GM21423 (cell line): ENCODE measurements at regions not wholly inside any gene's neighbourhood (a gene's known extent, or its start where the extent isn't known, plus 50 kb on each side); places are given as distances from the start of the nearest gene placed in this dataset.
"Not testable (repeated sequence)": the region's sequence is repeated elsewhere in the genome, so short reads cannot be mapped to it uniquely, and the experiment has no call there.

Experiments
- ATAC-seq: cut with Tn5 transposase; IDR thresholded peaks from one replicate; pipeline ENCODE4 v1.9.1; 2021; ENCODE audit warnings: mild to moderate bottlenecking, moderate library complexity; ENCODE audit not compliant: unreplicated experiment

GRCh38 chr12:67484791-67485480 lies 163.6 kb upstream of the DYRK2 start:
- ATAC-seq = no peak

DNA sequence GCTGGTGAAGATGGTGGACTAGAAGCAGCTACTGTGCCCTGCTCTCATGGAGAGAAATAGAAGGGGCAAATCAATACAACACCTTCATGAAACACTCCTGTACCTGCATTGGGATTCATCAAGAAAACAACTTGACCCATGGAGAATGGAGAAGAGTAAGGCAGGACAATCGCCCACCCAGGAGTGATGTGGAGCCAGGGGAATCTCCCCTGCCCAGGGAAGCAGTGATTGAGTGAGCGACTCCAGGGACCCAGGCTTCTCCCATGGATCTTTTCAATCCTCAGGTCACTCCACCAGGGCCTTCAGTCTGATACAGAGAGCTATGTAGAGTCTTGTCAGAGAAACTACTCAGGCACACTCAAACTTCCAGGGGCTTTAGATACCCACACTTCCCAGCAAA lies 161.9 kb upstream of the DYRK2 start:
- ATAC-seq = no peak

DNA sequence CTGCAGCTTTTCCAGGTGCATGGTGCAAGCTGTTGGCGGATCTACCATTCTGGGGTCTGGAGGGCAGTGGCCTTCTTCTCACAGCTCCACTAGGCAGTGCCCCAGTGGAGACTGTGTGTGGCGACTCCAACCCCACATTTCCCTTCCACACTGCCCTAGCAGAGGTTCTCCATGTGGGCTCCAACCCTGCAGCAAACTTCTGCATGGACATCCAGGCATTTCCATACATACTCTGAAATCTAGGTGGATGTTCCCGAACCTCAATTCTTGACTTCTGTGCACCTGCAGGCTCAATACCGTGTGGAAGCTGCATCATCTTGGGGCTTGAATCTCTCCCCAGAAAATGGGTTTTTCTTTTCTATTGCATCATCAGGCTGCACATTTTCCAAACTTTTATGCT lies 160.2 kb upstream of the DYRK2 start:
- not testable (repeated sequence) for ATAC-seq

- ATAC-seq = no peak
Observed at GRCh38 chr12:67489007-67489406, 159.5 kb upstream of the DYRK2 start.

- ATAC-seq = no peak
Observed at GRCh38 chr12:67496581-67496980, 152.0 kb upstream of the DYRK2 start.

DNA sequence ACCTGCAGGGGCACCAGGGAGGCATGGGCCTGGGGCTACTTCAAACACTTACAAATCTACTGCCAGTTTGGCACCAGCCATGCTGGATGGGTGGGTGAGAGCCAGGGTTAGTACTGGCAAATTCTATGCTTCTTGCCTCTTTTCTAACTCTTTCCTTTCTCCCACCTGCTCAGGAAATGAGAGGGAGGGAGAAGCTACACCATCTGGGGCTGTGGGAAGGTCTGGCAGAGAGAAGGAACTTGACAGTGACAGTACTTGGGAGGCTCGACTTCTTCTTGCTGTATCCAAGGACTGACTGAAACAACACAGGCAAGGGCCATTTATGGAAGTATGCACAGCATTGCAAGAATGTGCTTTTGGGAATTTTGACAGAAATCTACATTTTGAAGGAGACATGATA lies 149.6 kb upstream of the DYRK2 start:
- no peak for ATAC-seq

DNA sequence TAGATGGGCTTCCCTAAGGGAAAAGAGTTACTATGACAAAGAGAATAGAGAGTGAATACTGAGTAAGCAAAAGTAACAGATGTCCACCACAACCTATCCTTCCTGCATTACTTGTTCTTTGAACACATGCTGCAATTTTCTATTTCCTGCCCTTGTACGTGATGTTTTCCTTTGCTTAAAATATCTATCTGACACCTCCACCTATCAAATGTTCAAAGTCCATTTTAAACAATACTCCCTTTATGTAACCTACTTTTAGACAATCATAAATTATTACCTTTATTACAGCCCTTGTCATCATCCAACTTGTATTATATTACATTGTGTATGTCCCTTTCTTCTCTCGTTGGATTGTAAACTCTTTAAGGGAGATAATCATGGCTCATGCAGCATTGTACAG lies 147.2 kb upstream of the DYRK2 start:
- no peak for ATAC-seq

- ATAC-seq = no peak
Observed at GRCh38 chr12:67504026-67504425, 144.5 kb upstream of the DYRK2 start.

- ATAC-seq = no peak
Observed at GRCh38 chr12:67506739-67507138, 141.8 kb upstream of the DYRK2 start.

DNA sequence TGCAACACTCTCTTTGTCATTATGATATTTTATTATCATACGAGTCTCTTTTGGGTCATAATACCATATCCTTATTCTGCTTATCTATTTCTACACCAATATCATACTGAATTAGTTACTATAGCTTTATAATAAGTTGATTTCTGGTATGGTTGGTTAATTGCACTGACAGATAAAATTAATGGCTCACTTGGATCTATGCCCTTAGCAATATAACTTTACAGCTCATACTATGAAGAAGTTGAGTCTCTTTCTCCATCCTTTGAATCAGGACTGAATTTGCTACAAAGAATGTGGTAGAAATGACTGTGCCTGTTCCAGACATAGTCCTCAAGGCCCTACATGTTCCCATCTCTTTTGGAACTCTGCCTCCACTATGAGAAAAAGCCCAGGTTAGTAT lies 139.7 kb upstream of the DYRK2 start:
- no peak for ATAC-seq

DNA sequence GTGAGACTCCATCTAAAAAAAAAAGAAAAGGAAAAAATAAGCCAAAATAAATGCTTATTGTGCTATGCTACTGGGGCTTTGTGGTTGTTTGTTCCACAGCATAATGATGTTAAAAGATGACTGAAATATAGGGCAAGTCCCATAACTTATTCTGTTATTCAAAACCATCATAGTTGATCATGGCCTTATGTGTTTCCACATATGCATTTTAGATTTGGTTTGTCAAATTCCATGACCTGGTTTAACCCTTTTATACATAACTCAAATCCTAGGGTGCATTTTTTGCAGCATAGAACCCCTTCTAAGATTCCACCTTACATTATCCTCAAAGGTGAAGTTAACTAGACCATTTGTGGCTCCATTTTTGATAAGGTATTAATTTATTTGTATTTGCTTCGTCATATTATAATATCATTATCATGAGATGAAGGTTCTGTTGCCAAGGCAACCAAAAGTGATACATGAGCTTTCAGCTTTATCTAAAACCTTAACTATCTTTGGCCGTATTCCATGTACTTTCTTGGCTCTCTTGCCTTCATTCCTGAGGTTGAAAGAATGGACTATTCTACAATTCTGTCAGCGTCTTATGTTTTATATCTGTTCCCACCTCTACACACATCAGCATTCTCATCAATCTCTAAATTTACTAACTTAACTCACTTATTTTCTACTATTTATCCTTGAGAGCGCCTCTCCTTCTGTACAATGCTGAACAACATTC lies 138.7 kb upstream of the DYRK2 start:
- ATAC-seq = no peak

DNA sequence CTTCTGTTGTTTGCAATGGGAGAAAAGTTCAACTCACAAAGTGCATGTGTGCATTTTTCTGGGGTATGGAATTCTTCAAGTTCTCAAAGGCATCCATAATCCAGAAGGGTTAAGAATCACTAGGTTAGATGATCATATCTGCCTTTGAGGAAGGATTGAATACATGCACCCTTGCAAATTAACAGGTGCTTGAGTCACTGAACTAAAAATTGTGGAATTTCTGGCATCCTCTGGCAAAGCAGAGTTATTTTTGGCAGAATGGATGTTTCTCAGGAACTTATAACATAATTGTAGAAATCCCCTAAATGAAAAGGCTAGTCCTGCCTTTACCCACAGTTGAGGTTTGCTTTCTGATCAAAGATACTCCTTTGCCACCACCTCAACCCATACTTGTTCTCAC lies 136.5 kb upstream of the DYRK2 start:
- ATAC-seq = no peak

DNA sequence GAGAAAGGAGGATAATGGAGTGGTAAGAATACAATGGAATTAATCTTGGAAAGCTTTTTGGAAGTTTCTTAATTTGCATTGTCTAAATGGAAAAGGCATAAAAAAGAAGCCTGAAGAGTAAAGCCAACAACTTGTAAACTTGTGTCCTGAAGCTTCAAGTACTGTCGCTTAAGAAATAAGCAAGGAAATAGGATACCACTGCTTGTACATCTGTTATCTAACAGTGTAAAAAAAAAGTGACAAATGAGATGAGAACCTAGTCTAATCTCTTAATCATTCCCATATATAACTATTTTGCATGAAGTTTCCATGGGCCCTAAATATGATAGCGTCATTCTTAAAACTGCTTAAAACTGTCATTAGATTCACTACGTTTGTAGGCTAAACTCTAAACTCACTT lies 134.0 kb upstream of the DYRK2 start:
- no peak for ATAC-seq

- ATAC-seq = peak; percentile 87
Observed at GRCh38 chr12:67515679-67516340, 132.7 kb upstream of the DYRK2 start.

GRCh38 chr12:67517181-67517887 lies 131.2 kb upstream of the DYRK2 start:
- ATAC-seq = no peak

DNA sequence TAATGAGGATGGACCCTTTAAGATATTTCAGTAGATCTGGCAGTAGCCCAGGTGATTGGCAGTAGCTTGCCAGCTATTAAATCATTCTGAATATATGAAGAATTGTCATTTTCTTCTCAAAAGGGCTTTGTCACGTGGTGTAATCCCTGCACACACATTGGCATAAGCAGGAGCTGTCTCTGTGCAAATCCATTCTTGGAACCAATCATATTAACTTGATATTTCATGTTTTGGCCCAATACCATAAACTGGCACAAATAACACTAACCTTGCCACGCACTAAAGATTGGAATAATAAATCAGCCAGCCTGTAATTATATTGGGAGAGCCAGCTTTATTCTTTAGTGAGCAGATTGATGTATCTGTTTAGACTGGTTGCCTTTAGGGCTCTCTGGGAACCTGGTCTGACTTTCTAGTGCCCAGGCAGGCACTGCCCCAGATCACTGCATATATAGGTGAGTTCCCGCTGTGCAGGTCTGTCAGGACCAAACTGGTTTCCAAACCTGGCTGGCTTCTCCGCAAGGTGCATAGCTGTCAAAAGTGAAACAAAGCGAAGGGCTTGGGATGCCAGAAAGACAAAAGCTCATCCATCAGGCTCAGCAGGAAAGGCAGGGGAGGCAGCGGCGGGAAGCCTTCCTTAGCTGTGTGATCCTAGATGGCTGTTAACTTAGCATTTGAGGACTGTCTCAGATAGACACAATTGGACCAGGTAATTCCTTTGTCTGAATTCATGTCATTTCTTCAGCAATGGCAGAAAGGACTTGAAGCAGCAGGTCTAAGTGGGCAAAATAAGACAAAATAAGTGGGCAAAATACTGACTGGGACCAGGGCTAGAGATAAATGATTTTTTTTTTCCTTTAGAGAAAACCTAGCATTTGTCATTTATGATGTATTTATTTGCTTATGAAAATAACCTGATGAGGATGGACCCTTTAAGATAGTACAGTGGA lies 128.8 kb upstream of the DYRK2 start:
- no peak for ATAC-seq

- no peak for ATAC-seq
Observed at GRCh38 chr12:67520606-67521005, 127.9 kb upstream of the DYRK2 start.

GRCh38 chr12:67522222-67522621 lies 126.3 kb upstream of the DYRK2 start:
- ATAC-seq = no peak

DNA sequence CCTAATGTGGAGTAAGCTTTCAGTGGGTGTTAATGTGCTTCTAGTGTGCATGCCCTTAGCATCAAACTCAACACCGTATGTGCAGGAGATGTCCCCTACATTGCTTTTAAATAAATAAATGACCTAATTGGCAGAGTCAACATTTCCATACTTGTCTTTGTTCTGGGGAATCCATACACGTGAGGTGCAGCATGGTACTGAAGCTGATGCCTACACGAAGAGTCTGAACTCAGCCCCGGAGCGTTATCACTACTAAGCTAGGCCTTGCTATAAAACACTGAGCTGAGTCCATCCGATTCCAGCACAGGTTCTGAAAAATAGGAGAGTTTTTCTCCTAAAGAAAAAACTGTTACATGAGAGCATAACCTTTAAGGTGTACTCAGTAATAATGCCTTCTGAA lies 125.0 kb upstream of the DYRK2 start:
- ATAC-seq = no peak

DNA sequence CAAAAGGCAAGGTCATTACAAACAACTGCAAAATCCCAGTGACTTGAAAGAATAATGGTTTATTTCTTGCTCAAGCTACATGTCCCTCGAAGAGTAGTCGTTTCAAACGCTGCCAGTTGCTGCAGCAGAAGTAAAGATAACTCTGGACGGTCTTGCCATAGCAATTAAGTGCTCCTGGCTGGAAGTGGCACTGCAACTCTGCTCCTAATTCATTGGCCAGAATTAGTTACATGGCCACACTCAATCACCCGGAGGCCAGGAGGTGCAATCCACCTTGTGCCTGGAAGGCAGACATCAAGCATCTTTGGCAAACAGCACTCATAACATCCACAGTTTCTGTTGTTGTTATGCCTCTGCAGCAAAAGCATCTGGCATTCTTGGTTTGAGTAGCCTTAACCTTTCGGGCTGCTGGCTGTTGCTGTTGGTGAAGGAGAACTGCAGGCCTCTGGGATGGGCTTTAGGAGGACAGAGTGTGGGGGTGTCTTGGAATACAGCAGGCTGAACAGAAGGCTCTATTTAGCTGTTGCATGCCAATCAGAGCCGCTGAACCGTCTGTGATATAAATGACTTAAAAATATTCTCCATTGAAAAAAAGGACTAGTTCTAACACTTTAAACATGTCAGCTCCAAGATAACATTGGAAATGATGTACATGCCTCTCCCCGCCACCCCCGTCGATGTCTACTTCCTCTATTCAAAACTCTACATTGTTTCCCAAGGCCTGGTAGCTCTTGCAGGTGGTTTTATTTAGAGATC lies 123.5 kb upstream of the DYRK2 start:
- no peak for ATAC-seq
